A549 (cell line): ENCODE measurements at regions not wholly inside any gene's neighbourhood (a gene's known extent, or its start where the extent isn't known, plus 50 kb on each side); places are given as distances from the start of the nearest gene placed in this dataset.

Source experiments
- BHLHE40 ChIP-seq: IDR thresholded peaks from 2 replicates; pipeline ENCODE4 v1.6.1; 2012; ENCODE audit warnings: low read depth, low read length, inconsistent platforms
- CTCF ChIP-seq: fragments of >200 bp; sonication (Bioruptor Twin); formaldehyde crosslinking; IDR thresholded peaks from 3 replicates; pipeline ENCODE4 v1.5.1; 2016
- EP300 ChIP-seq, 2 experiments: fragments of >200 bp; sonication (Bioruptor Twin); formaldehyde crosslinking; IDR thresholded peaks; 2 replicates in 1 of 2; 3 replicates in 1 of 2; pipeline ENCODE4 v1.6.1; 2016 to 2017
- KDM5A ChIP-seq: fragments of 200-600 bp; sonication (generic); IDR thresholded peaks from 2 replicates; pipeline ENCODE4 v1.6.1; 2016; ENCODE audit warnings: antibody characterized with exemption, mild to moderate bottlenecking
- MAFK ChIP-seq: fragments of 450-650 bp; IDR thresholded peaks from 2 replicates; pipeline ENCODE4 v1.6.1; 2014; ENCODE audit not compliant: partially characterized antibody
- MAX ChIP-seq: IDR thresholded peaks from 2 replicates; pipeline ENCODE4 v1.6.1; 2012
- MAZ ChIP-seq: fragments of 150-350 bp; IDR thresholded peaks from 2 replicates; pipeline ENCODE4 v1.6.1; 2014; ENCODE audit warnings: antibody characterized with exemption, low read depth, low read length, borderline replicate concordance
- POLR2A ChIP-seq: IDR thresholded peaks from 2 replicates; pipeline ENCODE4 v1.6.1; 2012; ENCODE audit warnings: mild to moderate bottlenecking, low read length
- POLR2AphosphoS2 ChIP-seq: conservative IDR thresholded peaks from 2 replicates; pipeline ENCODE4 v1.6.1; 2012; ENCODE audit warnings: low read length, improper control_type of control experiment, inconsistent platforms
- RAD21 ChIP-seq, 2 experiments: fragments of >200 bp in 1 of 2; sonication (Bioruptor Twin) in 1 of 2; formaldehyde crosslinking in 1 of 2; IDR thresholded peaks in 1 of 2; conservative IDR thresholded peaks in 1 of 2; 2 replicates in 1 of 2; 3 replicates in 1 of 2; pipeline ENCODE4 v1.6.1; 2012 to 2018; ENCODE audit warnings: inconsistent platforms in 1 of 2
- SREBF2 ChIP-seq: fragments of 450-650 bp; IDR thresholded peaks from 2 replicates; pipeline ENCODE4 v1.6.1; 2014; ENCODE audit warnings: mild to moderate bottlenecking, moderate library complexity
- USF2 ChIP-seq: fragments of 450-650 bp; IDR thresholded peaks from 2 replicates; pipeline ENCODE4 v1.6.1; 2014; ENCODE audit warnings: antibody characterized with exemption
- ZFP36 ChIP-seq: fragments of 450-650 bp; IDR thresholded peaks from 2 replicates; pipeline ENCODE4 v1.6.1; 2014; ENCODE audit warnings: borderline replicate concordance; ENCODE audit not compliant: partially characterized antibody

GRCh38 chr14:89708982-89709625 lies 245.4 kb downstream of the EFCAB11 start:
- TF ChIP-seq SREBF2 (no peak), POLR2A (no peak), MAZ (no peak), CTCF (no peak), EP300 (IDR thresholded peaks at IDR 0.05) (no peak), BHLHE40 (no peak), RAD21 (conservative IDR thresholded peaks at IDR 0.05 in 1 of 2, IDR thresholded peaks at IDR 0.05 in 1 of 2) (no peak), KDM5A (no peak), POLR2AphosphoS2 (no peak), MAX (no peak), ZFP36 (no peak), MAFK (no peak), USF2 (no peak)
